IPS-18c (cell line): ENCODE measurements at regions not wholly inside any gene's neighbourhood (a gene's known extent, or its start where the extent isn't known, plus 50 kb on each side); places are given as distances from the start of the nearest gene placed in this dataset.

Source experiments
- H3K4me3 ChIP-seq: 2 replicates; pipeline ENCODE4 v1.7.0; 2013; ENCODE audit warnings: low read depth, mild to moderate bottlenecking, low read length, moderate library complexity; ENCODE audit not compliant: insufficient read depth
- H3K9me3 ChIP-seq: one replicate; pipeline ENCODE4 v1.6.1; 2013; ENCODE audit warnings: mild to moderate bottlenecking, low read length, moderate library complexity; ENCODE audit not compliant: control insufficient read depth, insufficient read depth

DNA sequence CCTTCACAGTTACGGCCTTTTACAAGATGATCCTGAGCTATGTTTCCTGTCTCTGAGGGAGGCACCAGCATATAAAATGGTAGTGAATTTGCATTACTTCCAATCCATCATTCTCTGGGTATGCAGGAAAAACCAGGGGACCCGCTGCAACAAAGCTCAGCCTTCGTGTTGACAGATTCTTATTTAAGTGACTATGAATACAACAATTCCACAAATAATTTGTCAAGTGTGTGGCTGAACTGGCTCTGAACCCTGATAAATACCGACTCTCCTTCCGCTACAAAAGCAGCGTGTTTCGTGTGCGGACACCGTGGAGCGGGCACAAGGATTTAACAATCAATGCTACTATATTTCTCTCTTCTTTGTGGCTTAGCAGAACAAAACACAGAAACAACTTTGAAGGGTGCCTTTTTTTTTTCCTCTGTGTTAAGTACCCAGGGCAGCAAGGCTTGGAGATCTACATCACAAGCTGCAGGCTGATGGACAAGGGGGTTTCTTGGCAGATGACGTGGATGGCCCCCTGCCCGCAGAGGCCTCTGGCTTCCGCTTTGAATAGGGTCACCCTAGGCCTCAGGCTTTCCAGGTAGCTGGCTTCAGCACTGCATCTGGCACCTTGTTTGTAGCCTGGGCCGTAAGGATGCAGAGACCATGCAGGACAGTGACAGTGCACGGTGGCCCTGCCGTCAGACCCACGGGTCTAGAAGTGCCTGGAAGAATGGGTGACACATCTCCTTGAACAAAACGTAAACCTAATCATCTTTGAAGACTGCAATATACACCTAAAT is 280.5 kb upstream of the TSHZ3 start:
- no peaks in the 10 kb centered on the region for H3K9me3 ChIP-seq

DNA sequence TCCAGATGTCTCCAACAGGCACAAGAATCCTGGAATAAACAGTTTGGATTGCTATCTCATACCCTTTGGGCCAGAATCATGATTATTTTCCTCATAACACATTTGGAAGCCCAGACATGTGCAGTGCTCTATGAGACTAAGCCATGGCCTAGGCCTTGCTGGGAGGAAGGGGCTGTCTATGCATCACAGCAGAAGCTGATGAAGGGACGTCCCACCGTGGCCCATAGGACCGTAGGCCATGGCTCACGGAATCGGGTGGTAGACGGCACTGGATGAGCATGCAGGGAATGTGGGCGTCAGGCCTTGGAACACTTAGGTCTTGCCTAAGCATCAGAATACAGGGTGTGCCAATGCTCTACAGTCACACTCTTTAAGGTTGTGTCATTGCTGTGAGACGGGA is 283.8 kb upstream of the TSHZ3 start:
- H3K4me3 ChIP-seq, result no peak overlapping the region
- no peaks in the 10 kb centered on the region for H3K9me3 ChIP-seq

More for the DNA sequence above, 280.5 kb upstream of the TSHZ3 start:
- no peak overlapping the region for H3K4me3 ChIP-seq

- no peaks in the 10 kb centered on the region for H3K9me3 ChIP-seq
- no peak overlapping the region for H3K4me3 ChIP-seq
Observed at GRCh38 chr19:31639306-31639705, 290.1 kb upstream of the TSHZ3 start.

DNA sequence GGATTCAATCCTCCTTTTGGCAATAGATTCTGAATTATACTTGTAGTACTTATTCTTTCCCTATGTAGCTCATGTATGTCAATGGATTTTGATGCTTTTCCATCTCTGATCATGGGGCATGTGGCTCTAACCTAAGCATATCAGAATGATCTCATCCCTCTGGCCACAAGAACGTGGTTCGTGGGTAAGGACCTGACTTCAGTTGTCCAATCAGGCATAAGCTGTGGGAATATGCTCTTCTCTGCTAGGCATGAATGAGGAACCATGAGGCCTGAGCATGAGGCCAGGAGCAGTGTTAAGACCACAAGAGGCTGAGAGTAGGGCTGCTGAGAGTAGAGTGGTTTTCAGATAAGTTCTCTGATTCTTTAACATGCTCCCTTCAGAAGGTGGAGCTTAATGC is 292.4 kb upstream of the TSHZ3 start:
- H3K4me3 ChIP-seq, result no peak overlapping the region
- H3K9me3 ChIP-seq, result no peaks in the 10 kb centered on the region

DNA sequence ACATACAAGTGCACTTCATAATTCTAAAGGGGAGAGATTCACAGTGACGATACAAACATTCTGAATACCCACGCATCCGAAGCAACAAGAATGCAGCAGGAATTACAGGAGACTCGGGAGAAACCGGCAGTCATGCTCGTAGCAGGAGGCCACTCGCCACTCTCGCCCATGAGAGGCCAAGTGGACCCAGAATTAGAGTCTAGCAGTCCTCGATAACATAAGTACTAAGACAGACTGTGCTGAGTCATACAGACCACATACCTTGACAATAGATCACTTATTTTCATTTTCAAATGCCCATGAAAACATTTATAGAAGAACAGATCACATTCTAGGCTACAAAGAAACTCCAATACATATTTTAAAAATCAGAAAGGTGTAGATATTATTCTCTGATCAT is 299.1 kb upstream of the TSHZ3 start:
- no peak overlapping the region for H3K4me3 ChIP-seq
- no peaks in the 10 kb centered on the region for H3K9me3 ChIP-seq

- Histone ChIP-seq H3K9me3 (no peaks in the 10 kb centered on the region), H3K4me3 (no peak overlapping the region)
Observed at GRCh38 chr19:31656507-31656906, 307.3 kb upstream of the TSHZ3 start.

- Histone ChIP-seq H3K9me3 (no peaks in the 10 kb centered on the region), H3K4me3 (no peak overlapping the region)
Observed at GRCh38 chr19:31658993-31659896, 310.0 kb upstream of the TSHZ3 start.

GRCh38 chr19:31659897-31660210 is 310.6 kb upstream of the TSHZ3 start:
- Histone ChIP-seq H3K4me3 (no peak overlapping the region), H3K9me3 (no peaks in the 10 kb centered on the region)

DNA sequence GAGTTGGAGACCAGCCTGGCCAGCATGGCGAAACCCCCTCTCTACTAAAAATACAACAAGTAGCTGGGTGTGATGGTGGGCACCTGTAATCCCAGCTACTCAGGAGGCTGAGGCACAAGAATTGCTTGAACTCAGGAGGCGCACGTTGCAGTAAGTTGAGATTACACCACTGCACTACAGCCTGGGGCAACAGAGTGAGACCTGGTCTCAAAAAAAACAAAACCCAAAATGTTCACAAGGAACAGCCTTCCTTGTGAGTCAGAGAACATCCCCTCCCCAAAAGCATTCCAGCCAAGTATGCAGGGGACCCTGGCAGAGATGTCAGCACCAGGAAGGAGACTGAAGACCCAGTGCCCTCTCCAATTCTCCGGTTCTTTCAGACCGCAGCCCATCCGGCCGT is 314.9 kb upstream of the TSHZ3 start:
- no peak overlapping the region for H3K4me3 ChIP-seq
- H3K9me3 ChIP-seq, result no peaks in the 10 kb centered on the region

GRCh38 chr19:31664997-31665396 is 315.8 kb upstream of the TSHZ3 start:
- no peak overlapping the region for H3K4me3 ChIP-seq
- no peaks in the 10 kb centered on the region for H3K9me3 ChIP-seq

GRCh38 chr19:31666126-31666525 is 316.9 kb upstream of the TSHZ3 start:
- no peak overlapping the region for H3K4me3 ChIP-seq
- H3K9me3 ChIP-seq, result no peaks in the 10 kb centered on the region

DNA sequence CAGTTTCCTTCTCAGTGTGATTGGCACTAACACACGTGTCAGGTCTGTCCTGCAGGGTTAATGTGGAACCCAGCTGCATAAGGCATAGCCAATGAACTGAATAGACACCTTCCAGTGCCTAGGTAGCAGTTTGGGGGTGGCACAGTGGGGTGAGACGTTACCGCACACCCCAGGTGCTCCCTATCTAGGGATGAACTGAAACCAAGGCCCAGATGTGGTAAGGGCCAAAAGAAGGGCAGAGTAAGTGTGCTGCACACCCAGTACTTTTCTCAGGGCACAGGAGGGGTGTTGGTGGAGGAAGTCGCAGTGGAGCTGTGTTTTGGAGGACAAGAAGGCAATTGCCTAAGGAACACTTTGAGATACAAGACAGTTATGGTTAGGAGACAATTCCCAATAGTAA is 317.9 kb upstream of the TSHZ3 start:
- Histone ChIP-seq H3K4me3 (no peak overlapping the region), H3K9me3 (no peaks in the 10 kb centered on the region)

GRCh38 chr19:31668921-31669320 is 319.7 kb upstream of the TSHZ3 start:
- no peaks in the 10 kb centered on the region for H3K9me3 ChIP-seq
- H3K4me3 ChIP-seq, result no peak overlapping the region

GRCh38 chr19:31670931-31671330 is 321.7 kb upstream of the TSHZ3 start:
- H3K4me3 ChIP-seq, result no peak overlapping the region
- H3K9me3 ChIP-seq, result no peaks in the 10 kb centered on the region

GRCh38 chr19:31671411-31672035 is 322.3 kb upstream of the TSHZ3 start:
- H3K9me3 ChIP-seq, result no peaks in the 10 kb centered on the region
- H3K4me3 ChIP-seq, result no peak overlapping the region

DNA sequence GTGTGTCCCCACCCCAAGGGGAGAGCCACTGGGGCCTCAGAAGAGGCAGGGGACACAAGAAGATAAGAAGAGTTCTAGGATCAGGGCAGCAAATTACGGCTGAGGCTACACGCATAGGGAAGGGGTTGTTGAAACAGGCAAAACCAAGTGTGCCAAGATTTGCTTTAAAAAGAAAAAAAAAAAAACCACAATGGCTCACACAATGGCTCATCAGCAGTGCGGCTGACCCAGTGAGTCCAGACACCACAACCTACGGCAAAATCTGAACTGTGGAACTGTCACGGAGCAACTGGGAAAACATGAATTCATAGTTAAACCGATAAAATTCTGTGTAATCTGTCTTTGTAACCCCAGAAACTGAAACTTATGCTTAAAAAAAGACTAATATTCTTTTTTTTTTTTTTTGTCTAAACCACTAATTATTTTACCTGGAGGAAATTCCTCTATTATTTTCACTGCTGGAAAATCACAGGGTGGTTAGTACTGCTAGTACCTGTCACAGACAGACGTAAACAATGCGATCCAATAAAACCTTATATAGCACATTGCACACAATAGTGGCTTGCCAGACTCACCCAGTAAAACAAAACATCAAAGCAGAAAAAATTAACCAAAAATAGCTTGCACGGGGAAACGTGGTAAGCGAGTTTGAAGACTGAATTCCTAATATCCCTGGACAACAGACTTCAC is 325.4 kb upstream of the TSHZ3 start:
- no peaks in the 10 kb centered on the region for H3K9me3 ChIP-seq
- no peak overlapping the region for H3K4me3 ChIP-seq

- no peak overlapping the region for H3K4me3 ChIP-seq
- H3K9me3 ChIP-seq, result no peaks in the 10 kb centered on the region
Observed at GRCh38 chr19:31675193-31675913, 326.1 kb upstream of the TSHZ3 start.
